Thyroid gland (tissue), 4 donors: ENCODE measurements at regions not wholly inside any gene's neighbourhood (a gene's known extent, or its start where the extent isn't known, plus 50 kb on each side); places are given as distances from the start of the nearest gene placed in this dataset.
A peak's percentile ranks its signal among the peaks of the same experiment; 100 is the strongest.

ENCODE experiments used
- DNase-seq, 2 donors: peaks; one replicate each; pipeline ENCODE4 v3.0.0-alpha.2; 2019
- H3K27ac ChIP-seq, 3 donors: fragments of 200-600 bp; sonication (generic); 1 replicate in 2 of 3; 2 replicates in 1 of 3; pipeline ENCODE4 v1.5.1; 2016 to 2019; ENCODE audit warnings: mild to moderate bottlenecking in 1 of 3, moderate library complexity in 1 of 3
- H3K27me3 ChIP-seq: fragments of 200-600 bp; sonication (generic); one replicate; pipeline ENCODE4 v1.5.1; 2019
- H3K36me3 ChIP-seq, 2 donors: fragments of 200-600 bp; sonication (generic); one replicate each; pipeline ENCODE4 v1.5.1; 2016 to 2019
- H3K4me1 ChIP-seq, 2 donors: fragments of 200-600 bp; sonication (generic); one replicate each; pipeline ENCODE4 v1.5.1; 2017 to 2019
- H3K4me3 ChIP-seq, 3 donors: fragments of 200-600 bp; sonication (generic); replicated peaks in 1 of 3; 1 replicate in 2 of 3; 2 replicates in 1 of 3; pipeline ENCODE4 v1.5.1; 2016; ENCODE audit warnings: mild to moderate bottlenecking in 1 of 3
- H3K9me3 ChIP-seq: fragments of 200-600 bp; sonication (generic); one replicate; pipeline ENCODE4 v1.5.1; 2017
- CTCF ChIP-seq, 6 experiments: fragments of 200-600 bp in 3 of 6; fragments of 450-650 bp in 3 of 6; sonication (generic) in 3 of 6; IDR thresholded peaks; one replicate each; pipeline ENCODE4 v1.5.1; 2016 to 2019; ENCODE audit warnings: antibody characterized with exemption in 6 of 6, mild to moderate bottlenecking in 2 of 6, inconsistent platforms in 1 of 6, moderate library complexity in 1 of 6
- POLR2A ChIP-seq, 2 donors: fragments of 450-650 bp; IDR thresholded peaks; one replicate each; pipeline ENCODE4 v1.6.1; 2017; ENCODE audit warnings: antibody characterized with exemption in 2 of 2, mild to moderate bottlenecking in 2 of 2, moderate library complexity in 1 of 2
- WGBS, 2 donors: methylation state at CpG; one replicate each; pipeline ENCODE4 v1.1.5; 2017; 5-methylcytosine and 5-hydroxymethylcytosine counted together
- intact Hi-C: fragments of 100-400 bp; cut with DNase I; formaldehyde crosslinking; loops from one replicate; pipeline ENCODE4 v1.15.1; 2023

DNA sequence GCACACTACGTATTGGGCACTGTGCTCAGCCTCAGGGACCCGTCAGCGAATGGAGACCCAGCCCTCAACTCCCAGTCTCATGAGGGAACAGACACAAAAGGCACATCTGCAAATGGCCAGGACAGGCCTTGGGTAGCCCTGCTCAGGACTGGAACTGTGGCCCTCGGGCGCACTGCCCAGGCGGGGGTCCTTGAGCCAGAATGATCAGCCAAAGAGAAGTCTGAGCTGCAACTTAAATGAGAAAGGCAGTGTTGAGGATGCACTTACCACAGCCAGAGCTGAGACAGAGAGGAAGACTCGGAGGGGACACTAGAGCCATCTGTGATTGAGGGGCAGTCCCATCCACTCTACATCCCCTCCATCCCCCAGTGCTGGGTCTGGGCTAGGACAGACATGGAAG lies 117.3 kb downstream of the C16orf95 start:
- no peak for DNase-seq
- intact Hi-C loops: no loop called here
- Histone ChIP-seq H3K27ac (no peak overlapping the region), H3K9me3 (no peaks in the 10 kb centered on the region), H3K27me3 (no peaks in the 10 kb centered on the region), H3K4me3 (no peak overlapping the region), H3K4me1 (no peaks in the 10 kb centered on the region), H3K36me3 (no peaks in the 10 kb centered on the region)
- TF ChIP-seq CTCF (IDR thresholded peaks at IDR 0.05) (no peak), POLR2A (IDR thresholded peaks at IDR 0.05) (no peak)
- 70 to 91% methylated on average over 4 to 5 of the region's 7 CpGs for WGBS, 2 donors

DNA sequence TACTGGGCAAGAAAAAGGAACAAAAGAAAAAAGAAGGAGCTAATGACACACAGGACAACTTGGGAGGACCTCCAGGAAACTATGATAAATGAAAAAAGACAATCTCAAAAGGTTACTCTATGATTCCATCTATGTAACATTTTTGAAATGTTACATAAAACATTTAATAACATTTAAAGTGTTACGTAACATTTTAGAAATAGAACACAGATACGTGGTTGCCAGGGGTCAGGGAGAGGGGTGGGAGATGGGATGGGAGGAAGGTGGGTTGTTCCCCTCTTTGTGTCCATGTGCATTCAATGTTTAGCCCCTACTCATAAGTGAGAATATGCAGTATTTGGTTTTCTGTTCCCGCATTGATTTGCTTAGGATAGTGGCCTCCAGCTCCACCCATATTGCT lies 116.6 kb downstream of the C16orf95 start:
- TF ChIP-seq CTCF (IDR thresholded peaks at IDR 0.05) (no peak), POLR2A (IDR thresholded peaks at IDR 0.05) (no peak)
- Histone ChIP-seq H3K27ac (no peak overlapping the region), H3K27me3 (no peaks in the 10 kb centered on the region), H3K9me3 (no peaks in the 10 kb centered on the region), H3K4me1 (no peaks in the 10 kb centered on the region), H3K36me3 (no peaks in the 10 kb centered on the region), H3K4me3 (no peak overlapping the region)
- 79 to 86% methylated on average over 3 of the region's 3 CpGs for WGBS, 2 donors
- DNase-seq: no peak
- intact Hi-C loops: no loop called here

GRCh38 chr16:87201052-87201451 lies 116.1 kb downstream of the C16orf95 start:
- H3K27ac ChIP-seq: no peak overlapping the region
- no peaks in the 10 kb centered on the region for H3K36me3 ChIP-seq
- H3K9me3 ChIP-seq: no peaks in the 10 kb centered on the region
- peak in 1 of 2 donors; percentile 7 for DNase-seq
- no peak for TF ChIP-seq CTCF (IDR thresholded peaks at IDR 0.05)
- no peak for TF ChIP-seq POLR2A (IDR thresholded peaks at IDR 0.05)
- 64 to 75% methylated on average over 5 of the region's 5 CpGs for WGBS, 2 donors
- no peaks in the 10 kb centered on the region for H3K4me1 ChIP-seq
- intact Hi-C loops: no loop called here
- no peak overlapping the region for H3K4me3 ChIP-seq
- no peaks in the 10 kb centered on the region for H3K27me3 ChIP-seq

DNA sequence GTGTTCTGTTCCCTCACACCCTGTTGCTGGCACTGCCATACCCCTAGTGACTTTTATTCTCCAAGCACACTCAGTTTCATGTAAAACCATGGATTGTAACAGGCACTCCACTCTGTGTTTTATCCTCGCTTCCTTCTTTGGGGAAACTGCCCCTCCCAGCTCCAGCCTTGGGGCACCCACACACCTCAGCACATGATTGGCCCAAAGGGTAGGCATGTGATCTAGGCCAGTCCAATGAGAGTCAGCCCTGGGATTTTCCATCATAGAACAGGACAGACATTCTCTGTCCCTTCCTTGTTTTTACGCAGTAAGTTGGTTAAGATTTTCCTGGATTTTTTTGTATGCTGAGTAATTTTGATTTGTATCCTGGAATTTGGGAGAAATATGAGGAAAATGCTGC lies 115.4 kb downstream of the C16orf95 start:
- TF ChIP-seq CTCF (IDR thresholded peaks at IDR 0.05) (no peak), POLR2A (IDR thresholded peaks at IDR 0.05) (no peak)
- Histone ChIP-seq H3K9me3 (no peaks in the 10 kb centered on the region), H3K27ac (no peak overlapping the region), H3K27me3 (no peaks in the 10 kb centered on the region), H3K4me3 (no peak overlapping the region), H3K4me1 (no peaks in the 10 kb centered on the region), H3K36me3 (no peaks in the 10 kb centered on the region)
- WGBS, 2 donors: 90 to 92% methylated on average over 2 of the region's 2 CpGs
- DNase-seq: no peak
- intact Hi-C loops: no loop called here

GRCh38 chr16:87202346-87202745 lies 114.8 kb downstream of the C16orf95 start:
- intact Hi-C loops: no loop called here
- H3K27ac ChIP-seq: no peak overlapping the region
- TF ChIP-seq CTCF (IDR thresholded peaks at IDR 0.05) (no peak), POLR2A (IDR thresholded peaks at IDR 0.05) (no peak)
- 73 to 83% methylated on average over 4 of the region's 4 CpGs for WGBS, 2 donors
- no peaks in the 10 kb centered on the region for H3K36me3 ChIP-seq
- no peak for DNase-seq
- H3K9me3 ChIP-seq: no peaks in the 10 kb centered on the region
- H3K4me3 ChIP-seq: no peak overlapping the region
- no peaks in the 10 kb centered on the region for H3K4me1 ChIP-seq
- H3K27me3 ChIP-seq: no peaks in the 10 kb centered on the region
